ENCODE measurements at regions not wholly inside any gene's neighbourhood (a gene's known extent, or its start where the extent isn't known, plus 50 kb on each side); places are given as distances from the start of the nearest gene placed in this dataset.

- TF ChIP-seq, protein P1, sequence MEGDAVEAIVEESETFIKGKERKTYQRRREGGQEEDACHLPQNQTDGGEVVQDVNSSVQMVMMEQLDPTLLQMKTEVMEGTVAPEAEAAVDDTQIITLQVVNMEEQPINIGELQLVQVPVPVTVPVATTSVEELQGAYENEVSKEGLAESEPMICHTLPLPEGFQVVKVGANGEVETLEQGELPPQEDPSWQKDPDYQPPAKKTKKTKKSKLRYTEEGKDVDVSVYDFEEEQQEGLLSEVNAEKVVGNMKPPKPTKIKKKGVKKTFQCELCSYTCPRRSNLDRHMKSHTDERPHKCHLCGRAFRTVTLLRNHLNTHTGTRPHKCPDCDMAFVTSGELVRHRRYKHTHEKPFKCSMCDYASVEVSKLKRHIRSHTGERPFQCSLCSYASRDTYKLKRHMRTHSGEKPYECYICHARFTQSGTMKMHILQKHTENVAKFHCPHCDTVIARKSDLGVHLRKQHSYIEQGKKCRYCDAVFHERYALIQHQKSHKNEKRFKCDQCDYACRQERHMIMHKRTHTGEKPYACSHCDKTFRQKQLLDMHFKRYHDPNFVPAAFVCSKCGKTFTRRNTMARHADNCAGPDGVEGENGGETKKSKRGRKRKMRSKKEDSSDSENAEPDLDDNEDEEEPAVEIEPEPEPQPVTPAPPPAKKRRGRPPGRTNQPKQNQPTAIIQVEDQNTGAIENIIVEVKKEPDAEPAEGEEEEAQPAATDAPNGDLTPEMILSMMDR (optimal IDR thresholded peaks at IDR 0.05 in 1 of 3, IDR thresholded peaks at IDR 0.05 in 1 of 3, conservative IDR thresholded peaks at IDR 0.05 in 1 of 3; ENCODE audit: extremely low read depth in 1 of 3, insufficient read depth in 2 of 3, low read length in 3 of 3): no peak
- TF ChIP-seq EZH2 (IDR thresholded peaks at IDR 0.05; ENCODE audit: low read length): no peak
Measured at GRCh38 chr7:155173905-155174304, 103.8 kb downstream of the HTR5A start.

All from keratinocyte (primary cell).